Neuronal stem cell (in vitro differentiated cells): ENCODE measurements at regions not wholly inside any gene's neighbourhood (a gene's known extent, or its start where the extent isn't known, plus 50 kb on each side); places are given as distances from the start of the nearest gene placed in this dataset.

Experiments
- DNase-seq: peaks from one replicate; pipeline ENCODE4 v3.0.0-alpha.2; 2013; ENCODE audit warnings: low spot score
- H2AFZ ChIP-seq: one replicate; pipeline ENCODE4 v1.6.1; 2013; ENCODE audit warnings: mild to moderate bottlenecking, low read length, inconsistent platforms
- H2AK5ac ChIP-seq: 2 replicates; pipeline ENCODE4 v1.6.1; 2013; ENCODE audit warnings: low read depth, mild to moderate bottlenecking, inconsistent platforms, low read length, moderate library complexity, mixed read lengths
- H2BK120ac ChIP-seq: 2 replicates; pipeline ENCODE4 v1.6.1; 2013; ENCODE audit warnings: low read depth, mild to moderate bottlenecking, inconsistent platforms, low read length, moderate library complexity, mixed read lengths
- H2BK12ac ChIP-seq: one replicate; pipeline ENCODE4 v1.6.1; 2013; ENCODE audit warnings: low read length, inconsistent platforms
- H2BK15ac ChIP-seq: 2 replicates; pipeline ENCODE4 v1.6.1; 2013; ENCODE audit warnings: mild to moderate bottlenecking, low read length, inconsistent platforms, mixed read lengths
- H2BK5ac ChIP-seq: one replicate; pipeline ENCODE4 v1.6.1; 2013; ENCODE audit warnings: inconsistent platforms, mild to moderate bottlenecking, low read length, moderate library complexity
- H3K14ac ChIP-seq: one replicate; pipeline ENCODE4 v1.6.1; 2013; ENCODE audit warnings: low read length, inconsistent platforms
- H3K18ac ChIP-seq: 2 replicates; pipeline ENCODE4 v1.6.1; 2013; ENCODE audit warnings: low read length, inconsistent platforms
- H3K23ac ChIP-seq: 2 replicates; pipeline ENCODE4 v1.6.1; 2013; ENCODE audit warnings: low read depth, mild to moderate bottlenecking, mixed read lengths, low read length, inconsistent platforms; ENCODE audit not compliant: poor library complexity
- H3K27ac ChIP-seq: replicated peaks from 3 replicates; pipeline ENCODE4 v1.5.1; 2013; ENCODE audit warnings: low read length, inconsistent platforms
- H3K27me3 ChIP-seq, 3 experiments: 2 replicates each; pipeline ENCODE4 v1.6.1; 2013; ENCODE audit warnings: low read length in 3 of 3, mild to moderate bottlenecking in 2 of 3, inconsistent platforms in 1 of 3, low read depth in 1 of 3, mixed read lengths in 1 of 3, moderate library complexity in 1 of 3; ENCODE audit not compliant: control insufficient read depth in 3 of 3, insufficient read depth in 3 of 3
- H3K36me3 ChIP-seq, 2 donors: replicated peaks in 1 of 2; 2 replicates each; pipeline ENCODE4 v1.6.1; 2013; ENCODE audit warnings: low read length in 2 of 2; ENCODE audit not compliant: control insufficient read depth in 2 of 2, insufficient read depth in 2 of 2
- H3K4ac ChIP-seq: 2 replicates; pipeline ENCODE4 v1.6.1; 2013; ENCODE audit warnings: inconsistent platforms, mild to moderate bottlenecking, low read length, moderate library complexity
- H3K4me1 ChIP-seq, 2 donors: 1 replicate in 1 of 2; 2 replicates in 1 of 2; pipeline ENCODE4 v1.6.1; 2013; ENCODE audit warnings: low read length in 2 of 2, low read depth in 1 of 2; ENCODE audit not compliant: control insufficient read depth in 2 of 2, insufficient read depth in 1 of 2
- H3K4me2 ChIP-seq: one replicate; pipeline ENCODE4 v1.6.1; 2013; ENCODE audit warnings: mild to moderate bottlenecking, low read length, inconsistent platforms; ENCODE audit not compliant: insufficient read depth, poor library complexity, severe bottlenecking
- H3K4me3 ChIP-seq, 2 donors: 2 replicates each; pipeline ENCODE4 v1.5.1; 2013; ENCODE audit warnings: low read length in 2 of 2, mild to moderate bottlenecking in 2 of 2, inconsistent platforms in 1 of 2, moderate library complexity in 1 of 2
- H3K79me1 ChIP-seq: one replicate; pipeline ENCODE4 v1.6.1; 2013; ENCODE audit warnings: low read depth, mild to moderate bottlenecking, inconsistent platforms, low read length, moderate library complexity
- H3K9ac ChIP-seq: one replicate; pipeline ENCODE4 v1.6.1; 2013; ENCODE audit warnings: mild to moderate bottlenecking, low read depth, low read length, inconsistent platforms; ENCODE audit not compliant: poor library complexity
- H3K9me3 ChIP-seq, 2 donors: replicated peaks in 1 of 2; 2 replicates each; pipeline versions ENCODE3 to v1.6.1; 2013; ENCODE audit warnings: low read length in 2 of 2, mild to moderate bottlenecking in 2 of 2, inconsistent platforms in 1 of 2, low read depth in 1 of 2, mixed read lengths in 1 of 2, moderate library complexity in 1 of 2; ENCODE audit not compliant: control insufficient read depth in 2 of 2, insufficient read depth in 1 of 2
- H4K8ac ChIP-seq: one replicate; pipeline ENCODE4 v1.6.1; 2013; ENCODE audit warnings: low read depth, mild to moderate bottlenecking, inconsistent platforms, low read length, moderate library complexity
- H4K91ac ChIP-seq: one replicate; pipeline ENCODE4 v1.6.1; 2013; ENCODE audit warnings: low read length, low read depth, mild to moderate bottlenecking, inconsistent platforms; ENCODE audit not compliant: poor library complexity
- WGBS, 2 donors: extraction: QIAGEN DNeasy Blood & Tissue Kit; methylation state at CpG; one replicate each; pipeline ENCODE4 v1.1.7; 2013; ENCODE audit warnings: missing lambda C conversion rate in 2 of 2, mixed read lengths in 1 of 2; ENCODE audit not compliant: insufficient read length in 2 of 2, insufficient replicate concordance in 1 of 2; ENCODE audit errors: extremely low coverage in 2 of 2; 5-methylcytosine and 5-hydroxymethylcytosine counted together

DNA sequence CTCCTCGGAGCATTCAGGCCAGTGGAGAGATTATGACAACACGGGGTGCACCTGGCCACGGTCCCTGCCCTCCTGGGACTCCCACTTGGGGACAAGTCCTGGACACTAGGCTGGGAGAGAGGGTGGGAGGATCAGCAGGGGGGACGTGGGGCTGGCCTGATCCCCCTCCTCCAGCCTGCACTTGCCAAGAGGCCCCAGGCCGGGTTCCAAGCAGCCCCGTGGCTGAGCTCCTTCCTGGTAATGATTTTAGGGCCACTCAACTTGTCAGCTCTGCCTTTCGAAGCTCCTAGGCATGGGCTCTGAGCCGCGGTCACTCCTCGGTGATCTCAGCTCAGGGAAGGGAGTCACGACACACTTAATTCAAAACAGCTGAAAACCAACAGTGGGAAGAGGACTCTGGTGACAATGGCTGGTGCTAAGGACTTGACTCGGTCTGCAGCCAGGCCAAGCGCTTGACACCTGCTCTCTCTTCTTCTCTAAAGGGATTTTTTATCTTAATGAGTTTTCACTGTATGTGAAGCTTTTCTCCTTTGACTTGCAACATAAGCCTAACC lies 161.7 kb downstream of the BMP7 start:
- H2AFZ ChIP-seq, result no peak overlapping the region
- no peak overlapping the region for H3K23ac ChIP-seq
- peaks cover 0 to 3% of the 10 kb centered on the region in 2 donors for H3K9me3 ChIP-seq
- no peak overlapping the region for H3K9ac ChIP-seq
- no peak overlapping the region for H2BK15ac ChIP-seq
- H3K4me2 ChIP-seq, result no peak overlapping the region
- H2AK5ac ChIP-seq, result peak overlapping the region; percentile 24
- H2BK5ac ChIP-seq, result no peak overlapping the region
- H4K8ac ChIP-seq, result no peak overlapping the region
- peaks cover 0 to 7% of the 10 kb centered on the region in 2 donors for H3K4me1 ChIP-seq
- no CpG with 5 or more reads among the region's 13 CpGs for WGBS, 2 donors
- peaks cover 0 to 6% (median 0%) of the 10 kb centered on the region in 3 experiments for H3K27me3 ChIP-seq
- no peaks in the 10 kb centered on the region for H3K36me3 ChIP-seq
- H4K91ac ChIP-seq, result no peak overlapping the region
- H3K4me3 ChIP-seq, result no peak overlapping the region
- no peak for DNase-seq
- H2BK12ac ChIP-seq, result no peak overlapping the region
- H3K79me1 ChIP-seq, result peaks cover 1% of the 10 kb centered on the region
- H2BK120ac ChIP-seq, result no peak overlapping the region
- no peak overlapping the region for H3K4ac ChIP-seq
- H3K14ac ChIP-seq, result no peak overlapping the region
- H3K27ac ChIP-seq, result no peak overlapping the region
- H3K18ac ChIP-seq, result no peak overlapping the region

DNA sequence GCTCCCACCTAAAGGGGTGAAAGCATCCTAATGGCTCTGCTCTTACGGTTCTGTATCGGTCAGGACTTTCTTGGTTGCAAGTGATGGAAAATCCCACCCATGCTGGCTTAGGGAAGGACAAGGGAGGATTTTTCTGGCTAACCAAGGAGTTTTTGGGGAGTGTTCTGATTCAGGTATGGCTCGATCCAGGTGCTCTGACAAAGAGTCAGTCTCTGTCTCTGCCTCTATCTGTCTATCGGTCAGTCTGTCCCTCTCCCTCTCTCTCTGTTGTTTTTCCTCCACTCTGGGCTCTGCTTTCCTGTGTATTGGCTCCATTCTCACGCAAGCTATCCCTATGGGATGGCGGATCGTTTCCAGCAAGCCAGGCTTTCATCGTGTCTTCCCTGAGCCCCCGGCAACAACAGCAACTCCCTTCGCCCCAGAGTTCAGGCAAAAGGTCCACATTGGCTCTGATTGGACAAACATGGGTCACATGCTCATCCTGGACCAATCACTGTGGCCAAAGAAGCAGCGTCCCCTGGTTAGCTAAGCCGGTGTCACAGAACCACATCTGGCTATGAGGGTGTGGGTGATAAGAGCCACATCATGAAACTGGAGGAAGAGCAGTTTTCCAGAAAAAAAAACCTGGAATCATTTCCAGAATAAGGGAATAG lies 160.3 kb downstream of the BMP7 start:
- peaks cover 0 to 2% (median 0%) of the 10 kb centered on the region in 3 experiments for H3K27me3 ChIP-seq
- H2AK5ac ChIP-seq, result no peak overlapping the region
- H4K91ac ChIP-seq, result no peak overlapping the region
- no peaks in the 10 kb centered on the region for H3K36me3 ChIP-seq
- no peak overlapping the region for H2BK12ac ChIP-seq
- H3K9me3 ChIP-seq, result no peaks in the 10 kb centered on the region
- H3K14ac ChIP-seq, result no peak overlapping the region
- H3K18ac ChIP-seq, result peak overlapping the region; percentile 0
- no peak overlapping the region for H2BK15ac ChIP-seq
- no peak overlapping the region for H2BK5ac ChIP-seq
- no peak overlapping the region for H2AFZ ChIP-seq
- H3K79me1 ChIP-seq, result peaks cover 1% of the 10 kb centered on the region
- no peak overlapping the region for H4K8ac ChIP-seq
- no peak overlapping the region for H3K4me2 ChIP-seq
- no CpG with 5 or more reads among the region's 12 CpGs for WGBS, 2 donors
- peaks cover 0 to 7% of the 10 kb centered on the region in 2 donors for H3K4me1 ChIP-seq
- no peak overlapping the region for H3K27ac ChIP-seq
- H3K23ac ChIP-seq, result no peak overlapping the region
- no peak overlapping the region for H2BK120ac ChIP-seq
- H3K4me3 ChIP-seq, result no peak overlapping the region
- no peak overlapping the region for H3K9ac ChIP-seq
- no peak for DNase-seq
- no peak overlapping the region for H3K4ac ChIP-seq

DNA sequence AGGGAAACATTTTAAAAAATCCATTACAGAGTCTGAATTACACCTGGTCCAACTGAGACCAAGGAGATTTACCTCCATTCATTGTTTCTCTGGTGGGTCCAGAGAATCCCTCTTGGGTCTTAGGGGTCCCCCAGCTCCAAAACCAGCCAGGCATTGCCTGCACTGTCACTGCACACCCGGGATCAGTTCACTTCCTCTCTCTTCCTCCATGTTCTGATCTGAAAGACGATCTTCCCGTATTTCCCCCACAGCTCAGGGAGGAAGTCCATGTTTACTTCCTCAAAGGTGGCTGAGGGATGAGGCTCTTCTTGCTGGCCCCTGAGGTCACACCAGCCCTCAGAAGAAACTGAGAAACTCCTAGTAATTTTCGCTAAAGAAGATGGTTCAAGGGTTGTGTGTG lies 159.7 kb downstream of the BMP7 start:
- Histone ChIP-seq H2AFZ (peak overlapping the region; percentile 6), H3K27ac (no peak overlapping the region), H3K4me2 (no peak overlapping the region), H3K9me3 (no peaks in the 10 kb centered on the region), H4K8ac (no peak overlapping the region), H4K91ac (no peak overlapping the region), H2BK5ac (no peak overlapping the region), H3K27me3 (peaks cover 0 to 2% (median 0%) of the 10 kb centered on the region in 3 experiments), H3K9ac (no peak overlapping the region), H2BK15ac (no peak overlapping the region), H2BK12ac (no peak overlapping the region), H3K14ac (no peak overlapping the region), H3K79me1 (peaks cover 1% of the 10 kb centered on the region), H3K4me3 (no peak overlapping the region), H3K4me1 (peaks cover 0 to 7% of the 10 kb centered on the region in 2 donors), H3K36me3 (no peaks in the 10 kb centered on the region), H2AK5ac (no peak overlapping the region), H3K18ac (no peak overlapping the region), H3K23ac (no peak overlapping the region), H2BK120ac (no peak overlapping the region), H3K4ac (no peak overlapping the region)
- no CpG with 5 or more reads among the region's 4 CpGs for WGBS, 2 donors
- no peak for DNase-seq

DNA sequence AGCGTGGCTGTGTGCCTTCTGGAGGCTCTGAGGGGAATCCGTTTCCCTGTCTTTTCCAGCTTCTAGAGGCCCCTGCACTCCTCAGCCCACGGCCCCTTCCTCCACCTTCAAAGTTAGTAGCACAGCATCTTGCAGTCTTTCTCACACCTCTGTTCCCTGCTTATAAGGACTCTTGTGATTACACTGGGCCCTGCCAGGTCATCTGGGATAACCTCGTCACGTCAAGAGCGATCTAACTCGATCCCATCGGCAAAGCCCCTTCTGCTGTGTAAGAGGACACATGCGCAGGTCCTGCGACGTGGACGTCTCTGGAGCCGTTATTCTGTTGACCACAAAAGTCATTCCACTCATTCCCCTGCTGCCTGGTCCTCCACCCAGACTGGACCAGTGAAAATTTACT lies 159.2 kb downstream of the BMP7 start:
- Histone ChIP-seq H3K14ac (no peak overlapping the region), H3K23ac (peak overlapping the region; percentile 61), H3K9ac (no peak overlapping the region), H4K8ac (no peak overlapping the region), H2BK12ac (no peak overlapping the region), H3K4me3 (no peak overlapping the region), H2BK5ac (no peak overlapping the region), H2AFZ (peak overlapping the region; percentile 6), H2BK15ac (no peak overlapping the region), H3K36me3 (no peaks in the 10 kb centered on the region), H4K91ac (no peak overlapping the region), H3K9me3 (no peaks in the 10 kb centered on the region), H3K4me2 (no peak overlapping the region), H3K4ac (no peak overlapping the region), H3K79me1 (peaks cover 1% of the 10 kb centered on the region), H3K18ac (peak overlapping the region; percentile 62), H3K4me1 (peaks cover 0 to 7% of the 10 kb centered on the region in 2 donors), H2BK120ac (no peak overlapping the region), H2AK5ac (no peak overlapping the region), H3K27me3 (peaks cover 0 to 2% (median 0%) of the 10 kb centered on the region in 3 experiments), H3K27ac (no peak overlapping the region)
- no peak for DNase-seq
- no CpG with 5 or more reads among the region's 13 CpGs for WGBS, 2 donors
